ENCODE measurements at regions not wholly inside any gene's neighbourhood (a gene's known extent, or its start where the extent isn't known, plus 50 kb on each side); places are given as distances from the start of the nearest gene placed in this dataset.

GRCh38 chr15:70188286-70188685 is 90.6 kb upstream of the TLE3 start:
- no peak for DNase-seq (ENCODE audit: low read depth)
- H3K36me3 ChIP-seq (ENCODE audit: control insufficient read depth, insufficient read depth, low read length, severe bottlenecking) = no peaks in the 10 kb centered on the region
- H3K4me3 ChIP-seq (ENCODE audit: low read length) = no peak overlapping the region
- H3K9me3 ChIP-seq (ENCODE audit: control insufficient read depth, low read length) = peaks cover 17% of the 10 kb centered on the region
- peaks cover 51% of the 10 kb centered on the region for H3K27me3 ChIP-seq (replicated peaks; ENCODE audit: control insufficient read depth, insufficient read depth, low read length)
- peaks cover 2% of the 10 kb centered on the region for H3K4me1 ChIP-seq (ENCODE audit: control insufficient read depth, insufficient read depth, low read length)
- no peak overlapping the region for H3K9ac ChIP-seq (ENCODE audit: low read length)

GRCh38 chr15:70187331-70187730 is 89.6 kb upstream of the TLE3 start:
- no peaks in the 10 kb centered on the region for H3K36me3 ChIP-seq (ENCODE audit: control insufficient read depth, insufficient read depth, low read length, severe bottlenecking)

GRCh38 chr15:70186152-70186551 is 88.4 kb upstream of the TLE3 start:
- peaks cover under 1% of the 10 kb centered on the region for H3K9me3 ChIP-seq (ENCODE audit: control insufficient read depth, low read length)
- no peaks in the 10 kb centered on the region for H3K36me3 ChIP-seq (ENCODE audit: control insufficient read depth, insufficient read depth, low read length, severe bottlenecking)
- H3K27me3 ChIP-seq (replicated peaks; ENCODE audit: control insufficient read depth, insufficient read depth, low read length) = peaks cover 61% of the 10 kb centered on the region
- H3K9ac ChIP-seq (ENCODE audit: low read length) = no peak overlapping the region
- peaks cover 5% of the 10 kb centered on the region for H3K4me1 ChIP-seq (ENCODE audit: control insufficient read depth, insufficient read depth, low read length)
- no peak for DNase-seq (ENCODE audit: low read depth)
- no peak overlapping the region for H3K4me3 ChIP-seq (ENCODE audit: low read length)

More at GRCh38 chr15:70187331-70187730, 89.6 kb upstream of the TLE3 start:
- Histone ChIP-seq H3K4me3 (ENCODE audit: low read length) (no peak overlapping the region), H3K27me3 (replicated peaks; ENCODE audit: control insufficient read depth, insufficient read depth, low read length) (peaks cover 52% of the 10 kb centered on the region), H3K9ac (ENCODE audit: low read length) (no peak overlapping the region), H3K4me1 (ENCODE audit: control insufficient read depth, insufficient read depth, low read length) (peaks cover 5% of the 10 kb centered on the region), H3K9me3 (ENCODE audit: control insufficient read depth, low read length) (peaks cover 13% of the 10 kb centered on the region)
- no peak for DNase-seq (ENCODE audit: low read depth)

GRCh38 chr15:70185251-70185711 is 87.6 kb upstream of the TLE3 start:
- Histone ChIP-seq H3K36me3 (ENCODE audit: control insufficient read depth, insufficient read depth, low read length, severe bottlenecking) (no peaks in the 10 kb centered on the region), H3K9me3 (ENCODE audit: control insufficient read depth, low read length) (no peaks in the 10 kb centered on the region), H3K27me3 (replicated peaks; ENCODE audit: control insufficient read depth, insufficient read depth, low read length) (peaks cover 66% of the 10 kb centered on the region), H3K4me1 (ENCODE audit: control insufficient read depth, insufficient read depth, low read length) (peaks cover 5% of the 10 kb centered on the region), H3K4me3 (ENCODE audit: low read length) (no peak overlapping the region), H3K9ac (ENCODE audit: low read length) (no peak overlapping the region)
- no peak for DNase-seq (ENCODE audit: low read depth)

- Histone ChIP-seq H3K9ac (ENCODE audit: low read length) (no peak overlapping the region), H3K36me3 (ENCODE audit: control insufficient read depth, insufficient read depth, low read length, severe bottlenecking) (no peaks in the 10 kb centered on the region), H3K4me1 (ENCODE audit: control insufficient read depth, insufficient read depth, low read length) (peaks cover 5% of the 10 kb centered on the region), H3K4me3 (ENCODE audit: low read length) (no peak overlapping the region), H3K27me3 (replicated peaks; ENCODE audit: control insufficient read depth, insufficient read depth, low read length) (peaks cover 49% of the 10 kb centered on the region), H3K9me3 (ENCODE audit: control insufficient read depth, low read length) (no peaks in the 10 kb centered on the region)
- no peak for DNase-seq (ENCODE audit: low read depth)
Observed at GRCh38 chr15:70182858-70183695, 85.4 kb upstream of the TLE3 start.

GRCh38 chr15:70181626-70182255 is 84.0 kb upstream of the TLE3 start:
- Histone ChIP-seq H3K9me3 (ENCODE audit: control insufficient read depth, low read length) (no peaks in the 10 kb centered on the region), H3K9ac (ENCODE audit: low read length) (no peak overlapping the region), H3K4me3 (ENCODE audit: low read length) (no peak overlapping the region), H3K36me3 (ENCODE audit: control insufficient read depth, insufficient read depth, low read length, severe bottlenecking) (no peaks in the 10 kb centered on the region), H3K27me3 (replicated peaks; ENCODE audit: control insufficient read depth, insufficient read depth, low read length) (peaks cover 38% of the 10 kb centered on the region), H3K4me1 (ENCODE audit: control insufficient read depth, insufficient read depth, low read length) (peaks cover 5% of the 10 kb centered on the region)
- no peak for DNase-seq (ENCODE audit: low read depth)

GRCh38 chr15:70180186-70180875 is 82.6 kb upstream of the TLE3 start:
- H3K36me3 ChIP-seq (ENCODE audit: control insufficient read depth, insufficient read depth, low read length, severe bottlenecking) = no peaks in the 10 kb centered on the region
- H3K4me1 ChIP-seq (ENCODE audit: control insufficient read depth, insufficient read depth, low read length) = peaks cover 5% of the 10 kb centered on the region
- H3K27me3 ChIP-seq (replicated peaks; ENCODE audit: control insufficient read depth, insufficient read depth, low read length) = peaks cover 30% of the 10 kb centered on the region
- H3K9ac ChIP-seq (ENCODE audit: low read length) = no peak overlapping the region
- DNase-seq (ENCODE audit: low read depth) = no peak
- no peaks in the 10 kb centered on the region for H3K9me3 ChIP-seq (ENCODE audit: control insufficient read depth, low read length)
- H3K4me3 ChIP-seq (ENCODE audit: low read length) = no peak overlapping the region

GRCh38 chr15:70179309-70179892 is 81.7 kb upstream of the TLE3 start:
- Histone ChIP-seq H3K27me3 (replicated peaks; ENCODE audit: control insufficient read depth, insufficient read depth, low read length) (peaks cover 22% of the 10 kb centered on the region), H3K9me3 (ENCODE audit: control insufficient read depth, low read length) (no peaks in the 10 kb centered on the region), H3K4me1 (ENCODE audit: control insufficient read depth, insufficient read depth, low read length) (peaks cover 5% of the 10 kb centered on the region), H3K4me3 (ENCODE audit: low read length) (no peak overlapping the region), H3K36me3 (ENCODE audit: control insufficient read depth, insufficient read depth, low read length, severe bottlenecking) (no peaks in the 10 kb centered on the region), H3K9ac (ENCODE audit: low read length) (no peak overlapping the region)
- no peak for DNase-seq (ENCODE audit: low read depth)

- H3K4me1 ChIP-seq (ENCODE audit: control insufficient read depth, insufficient read depth, low read length) = peaks cover 5% of the 10 kb centered on the region
- H3K4me3 ChIP-seq (ENCODE audit: low read length) = no peak overlapping the region
- DNase-seq (ENCODE audit: low read depth) = no peak
- H3K9ac ChIP-seq (ENCODE audit: low read length) = no peak overlapping the region
- H3K27me3 ChIP-seq (replicated peaks; ENCODE audit: control insufficient read depth, insufficient read depth, low read length) = peaks cover 30% of the 10 kb centered on the region
- H3K36me3 ChIP-seq (ENCODE audit: control insufficient read depth, insufficient read depth, low read length, severe bottlenecking) = no peaks in the 10 kb centered on the region
- H3K9me3 ChIP-seq (ENCODE audit: control insufficient read depth, low read length) = no peaks in the 10 kb centered on the region
Observed at GRCh38 chr15:70178335-70179084, 80.8 kb upstream of the TLE3 start.

- no peak for DNase-seq (ENCODE audit: low read depth)
- H3K9ac ChIP-seq (ENCODE audit: low read length) = no peak overlapping the region
- H3K4me1 ChIP-seq (ENCODE audit: control insufficient read depth, insufficient read depth, low read length) = no peaks in the 10 kb centered on the region
- peaks cover 35% of the 10 kb centered on the region for H3K27me3 ChIP-seq (replicated peaks; ENCODE audit: control insufficient read depth, insufficient read depth, low read length)
- no peaks in the 10 kb centered on the region for H3K36me3 ChIP-seq (ENCODE audit: control insufficient read depth, insufficient read depth, low read length, severe bottlenecking)
- H3K4me3 ChIP-seq (ENCODE audit: low read length) = no peak overlapping the region
- no peaks in the 10 kb centered on the region for H3K9me3 ChIP-seq (ENCODE audit: control insufficient read depth, low read length)
Observed at GRCh38 chr15:70172566-70173225, 75.0 kb upstream of the TLE3 start.

Data from adipocyte (in vitro differentiated cells).